ENCODE measurements at regions not wholly inside any gene's neighbourhood (a gene's known extent, or its start where the extent isn't known, plus 50 kb on each side); places are given as distances from the start of the nearest gene placed in this dataset.

DNA sequence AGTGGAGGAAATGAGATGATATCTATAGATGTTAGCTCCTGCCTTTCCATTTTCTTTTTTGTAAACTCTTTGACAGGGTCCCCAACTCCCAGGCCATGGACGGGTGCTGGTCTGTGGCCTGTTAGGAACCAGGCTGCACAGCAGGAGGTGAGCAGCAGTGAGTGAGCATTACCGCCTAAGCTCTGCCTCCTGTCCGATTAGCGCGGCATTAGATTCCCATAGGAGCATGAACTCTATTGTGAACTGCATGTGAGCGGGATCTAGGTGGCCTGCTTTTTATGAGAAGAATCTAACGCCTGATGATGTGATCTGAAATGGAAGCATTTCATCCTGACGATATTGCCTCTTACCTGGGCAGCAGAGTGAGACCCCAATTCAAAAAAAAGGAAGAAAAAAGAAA, 56.8 kb upstream of the CHD2 start:
- Histone ChIP-seq H3K14ac (ENCODE audit: insufficient read length) (no peak overlapping the region), H4K20me1 (replicated peaks in 1 of 2; ENCODE audit: control insufficient read depth in 1 of 2, insufficient read depth in 2 of 2, low read length in 2 of 2) (no peaks in the 10 kb centered on the region), H3K36me3 (ENCODE audit: control insufficient read depth in 2 of 4, insufficient read depth in 4 of 4, low read length in 3 of 4) (no peaks in the 10 kb centered on the region), H2AK5ac (ENCODE audit: low read depth, low read length) (no peak overlapping the region), H4K8ac (ENCODE audit: extremely low read depth, insufficient read depth, low read length) (no peak overlapping the region), H3K23ac (ENCODE audit: insufficient read length) (no peak overlapping the region), H3K4ac (replicated peaks; ENCODE audit: insufficient read length, low read depth, low read length) (no peak overlapping the region), H3K23me2 (ENCODE audit: low read depth, low read length) (no peaks in the 10 kb centered on the region), H2AFZ (ENCODE audit: low read length) (no peak overlapping the region), H3K79me1 (ENCODE audit: low read depth, low read length) (no peaks in the 10 kb centered on the region), H4K91ac (replicated peaks; ENCODE audit: insufficient read length, low read length) (no peak overlapping the region), H3K27me3 (replicated peaks in 1 of 4; ENCODE audit: control insufficient read depth in 3 of 4, extremely low read depth in 1 of 4, insufficient read depth in 3 of 4, low read length in 3 of 4) (no peaks in the 10 kb centered on the region; a peak in 1 of 7 replicates), H3K27ac (ENCODE audit: low read depth, low read length) (no peak overlapping the region), H2BK5ac (ENCODE audit: low read depth, low read length) (no peak overlapping the region), H3K4me3 (ENCODE audit: extremely low read depth in 1 of 4, insufficient read depth in 2 of 4, low read depth in 3 of 4, low read length in 4 of 4) (no peak overlapping the region), H3K18ac (ENCODE audit: extremely low read depth, low read length) (no peak overlapping the region), H3K9ac (replicated peaks in 1 of 4; ENCODE audit: extremely low read depth in 1 of 4, low read depth in 3 of 4, low read length in 3 of 4) (no peak overlapping the region), H3K4me2 (ENCODE audit: insufficient read depth in 1 of 2, low read depth in 2 of 2, low read length in 2 of 2) (no peak overlapping the region), H2BK12ac (ENCODE audit: low read depth, low read length) (no peak overlapping the region), H3K56ac (replicated peaks; ENCODE audit: insufficient read length, low read depth, low read length) (no peak overlapping the region), H3K9me3 (ENCODE audit: insufficient read depth in 2 of 2, low read depth in 1 of 2, low read length in 1 of 2) (no peaks in the 10 kb centered on the region), H2BK120ac (replicated peaks; ENCODE audit: low read depth, low read length) (no peak overlapping the region), H2BK15ac (ENCODE audit: low read length) (no peak overlapping the region), H2BK20ac (ENCODE audit: low read length) (no peak overlapping the region), H3K4me1 (replicated peaks in 1 of 4; ENCODE audit: control insufficient read depth in 3 of 4, insufficient read depth in 4 of 4, low read length in 3 of 4) (peaks cover 0 to 5% (median 4%) of the 10 kb centered on the region in 4 experiments; a peak in 3 of 7 replicates), H3K79me2 (ENCODE audit: control insufficient read depth in 1 of 2, insufficient read depth in 2 of 2, low read length in 2 of 2) (no peaks in the 10 kb centered on the region), H4K5ac (ENCODE audit: insufficient read length, low read depth, low read length) (no peak overlapping the region)
- 93% methylated on average over 8 of the region's 8 CpGs; no CpG with 5 or more reads in 1 of the 2 experiments for WGBS, 2 experiments (ENCODE audit: extremely low coverage in 1 of 2, insufficient coverage in 1 of 2, insufficient read length in 1 of 2, insufficient replicate concordance in 2 of 2, low coverage in 1 of 2, low lambda C conversion rate in 2 of 2, missing lambda C conversion rate in 1 of 2)
- ChIA-PET CTCF (ENCODE audit: partially characterized antibody) (interaction anchor here (0.7 to 1.0 kb wide), 2 partner anchors 11 to 13 kb away, joined by 3 read pairs; no protein-coding TSS in a partner anchor), POLR2A (ENCODE audit: partially characterized antibody) (interaction anchor here (0.6 to 2.2 kb wide), 4 partner anchors 11 to 38 kb away, joined by 4 to 6 read pairs (median 4); no protein-coding TSS in a partner anchor)
- FAIRE-seq (no peak), DNase-seq (ENCODE audit: low read depth in 1 of 2, low spot score in 2 of 2) (no peak)
- TF ChIP-seq MAFK (IDR thresholded peaks at IDR 0.05; ENCODE audit: low read depth, low read length) (no peak), FOSL1 (IDR thresholded peaks at IDR 0.05; ENCODE audit: insufficient read depth, low read depth, low read length) (no peak), SUZ12 (IDR thresholded peaks at IDR 0.05; ENCODE audit: low read length) (no peak), TBP (IDR thresholded peaks at IDR 0.05; ENCODE audit: low read depth, low read length) (no peak), SIRT6 (IDR thresholded peaks at IDR 0.05; ENCODE audit: low read length) (no peak), RNF2 (IDR thresholded peaks at IDR 0.05; ENCODE audit: borderline replicate concordance, low read depth, low read length, missing control alignments, poor library complexity, severe bottlenecking) (no peak), E2F6 (IDR thresholded peaks at IDR 0.05) (no peak), TAF7 (optimal IDR thresholded peaks at IDR 0.05; ENCODE audit: borderline replicate concordance, low read depth, low read length) (no peak), CHD1 (IDR thresholded peaks at IDR 0.05; ENCODE audit: low read depth, low read length) (no peak)
